GM12878 (cell line): ENCODE measurements at regions not wholly inside any gene's neighbourhood (a gene's known extent, or its start where the extent isn't known, plus 50 kb on each side); places are given as distances from the start of the nearest gene placed in this dataset.

Experiments used
- ATAC-seq: fragments of 200-7000 bp; cut with Tn5 transposase; 3 replicates; pipeline ENCODE4 v1.9.1; 2020; ENCODE audit warnings: mild to moderate bottlenecking, moderate library complexity
- BruUV-seq: library from RNA; stranded (reverse); fragments of 400-500 nt; replicated peaks from 2 replicates; lab custom pipeline; 2021; lab: Mats Ljungman, UMichigan
- CTCF ChIA-PET: fragments of 300-600 bp; sonication (Branson Sonifier 250); formaldehyde crosslinking; extraction: SDS; loops from one replicate; lab custom pipeline; 2021; ENCODE audit warnings: inconsistent platforms; lab: Yijun Ruan, JAX
- POLR2A ChIA-PET: fragments of 350-600 bp; formaldehyde crosslinking; extraction: SDS; loops from one replicate; lab custom pipeline; 2021; ENCODE audit warnings: inconsistent platforms; lab: Charles Lee
- RAD21 ChIA-PET: fragments of 300-600 bp; sonication (Branson Sonifier 250); formaldehyde crosslinking; loops from one replicate; lab custom pipeline; 2023; ENCODE audit warnings: antibody characterized with exemption; ENCODE audit not compliant: unreplicated experiment; lab: Charles Lee
- SMC1A ChIA-PET: fragments of 300-600 bp; sonication (Branson Sonifier 250); formaldehyde crosslinking; loops from one replicate; lab custom pipeline; 2023; ENCODE audit not compliant: unreplicated experiment, uncharacterized antibody; lab: Charles Lee
- DNase-seq: peaks from one replicate; pipeline ENCODE4 v3.0.0-alpha.2; 2011; ENCODE audit warnings: low read depth, low spot score
- FAIRE-seq: peaks from 3 replicates; lab custom pipeline; 2011; peaks lifted over from hg19 to GRCh38; lab: Jason Lieb, UNC
- H2AFZ ChIP-seq: 2 replicates; pipeline ENCODE4 v1.6.0; 2011; ENCODE audit warnings: low read depth, low read length, control low read depth; ENCODE audit not compliant: control insufficient read depth
- H3K27ac ChIP-seq: 2 replicates; pipeline ENCODE4 v1.5.1; 2011; ENCODE audit warnings: control low read depth; ENCODE audit not compliant: control insufficient read depth, insufficient read depth
- H3K27me3 ChIP-seq, 2 experiments: replicated peaks in 1 of 2; 2 replicates each; pipeline versions ENCODE4 v1.6.0 to v1.6.1; 2011; ENCODE audit warnings: low read length in 1 of 2; ENCODE audit not compliant: control insufficient read depth in 2 of 2, insufficient read depth in 2 of 2
- H3K36me3 ChIP-seq, 2 experiments: 2 replicates each; pipeline ENCODE4 v1.5.1; 2011; ENCODE audit warnings: low read length in 1 of 2; ENCODE audit not compliant: control insufficient read depth in 2 of 2, insufficient read depth in 2 of 2
- H3K4me1 ChIP-seq: 2 replicates; pipeline ENCODE4 v1.6.1; 2011; ENCODE audit warnings: mild to moderate bottlenecking, low read length, moderate library complexity, mixed read lengths; ENCODE audit not compliant: control insufficient read depth, insufficient read depth
- H3K4me2 ChIP-seq: 2 replicates; pipeline ENCODE4 v1.6.0; 2011; ENCODE audit warnings: control low read depth; ENCODE audit not compliant: control insufficient read depth, insufficient read depth
- H3K4me3 ChIP-seq: fragments of 200-600 bp; sonication (generic); 2 replicates; pipeline ENCODE4 v1.5.1; 2016
- H3K79me2 ChIP-seq: 2 replicates; pipeline ENCODE4 v1.6.0; 2011; ENCODE audit warnings: low read length; ENCODE audit not compliant: control insufficient read depth, insufficient read depth
- H3K9ac ChIP-seq: 2 replicates; pipeline ENCODE4 v1.8.0; 2011; ENCODE audit warnings: low read length, control low read depth, mixed read lengths; ENCODE audit not compliant: control insufficient read depth, insufficient read depth
- H3K9me3 ChIP-seq: replicated peaks from 3 replicates; pipeline ENCODE4 v1.5.1; 2011; ENCODE audit warnings: mild to moderate bottlenecking, low read length; ENCODE audit not compliant: control insufficient read depth, insufficient read depth
- H4K20me1 ChIP-seq: 2 replicates; pipeline ENCODE4 v1.6.0; 2011; ENCODE audit not compliant: control insufficient read depth, insufficient read depth
- BMI1 ChIP-seq: fragments of 450-650 bp; IDR thresholded peaks from 2 replicates; pipeline ENCODE4 v1.6.1; 2016; ENCODE audit warnings: mild to moderate bottlenecking, moderate library complexity, borderline replicate concordance
- CBX5 ChIP-seq: sonication (generic); IDR thresholded peaks from 2 replicates; pipeline ENCODE4 v1.6.1; 2016; ENCODE audit warnings: low read depth, moderate library complexity, mild to moderate bottlenecking, inconsistent platforms
- GATAD2B ChIP-seq: fragments of 450-650 bp; conservative IDR thresholded peaks from 2 replicates; pipeline ENCODE4 v1.6.1; 2017; ENCODE audit warnings: low read depth, mild to moderate bottlenecking, moderate library complexity
- HCFC1 ChIP-seq: fragments of 150-350 bp; IDR thresholded peaks from 2 replicates; pipeline ENCODE4 v1.6.1; 2014; ENCODE audit warnings: low read length
- HDGF ChIP-seq: fragments of 450-650 bp; IDR thresholded peaks from 2 replicates; pipeline ENCODE4 v1.6.1; 2016; ENCODE audit warnings: antibody characterized with exemption
- POLR2A ChIP-seq: IDR thresholded peaks from 2 replicates; pipeline ENCODE4 v1.6.1; 2011; ENCODE audit warnings: low read depth, mild to moderate bottlenecking, low read length
- RB1 ChIP-seq: fragments of 450-650 bp; formaldehyde crosslinking; IDR thresholded peaks from 2 replicates; pipeline ENCODE4 v1.6.1; 2017; ENCODE audit warnings: mild to moderate bottlenecking, borderline replicate concordance
- SMAD1 ChIP-seq: fragments of 450-650 bp; IDR thresholded peaks from 2 replicates; pipeline ENCODE4 v1.6.1; 2018; ENCODE audit warnings: mild to moderate bottlenecking, low read depth; ENCODE audit not compliant: partially characterized antibody
- SMARCA5 ChIP-seq: fragments of 450-650 bp; IDR thresholded peaks from 2 replicates; pipeline ENCODE4 v1.6.1; 2017; ENCODE audit warnings: mild to moderate bottlenecking
- TARDBP ChIP-seq: IDR thresholded peaks from 2 replicates; pipeline ENCODE4 v1.6.1; 2016; ENCODE audit warnings: borderline replicate concordance
- YBX1 ChIP-seq: fragments of 450-650 bp; IDR thresholded peaks from 2 replicates; pipeline ENCODE4 v1.6.1; 2016; ENCODE audit warnings: antibody characterized with exemption
- ZNF217 ChIP-seq: fragments of 450-650 bp; IDR thresholded peaks from 2 replicates; pipeline ENCODE4 v1.6.1; 2017; ENCODE audit warnings: antibody characterized with exemption, mild to moderate bottlenecking
- WGBS: methylation state at CpG from one replicate; pipeline ENCODE4 v1.1.6; 2016; ENCODE audit warnings: low lambda C conversion rate; ENCODE audit not compliant: insufficient replicate concordance, insufficient coverage; ENCODE audit errors: missing lambda C conversion rate; 5-methylcytosine and 5-hydroxymethylcytosine counted together
- in situ Hi-C: fragments of 300-500 bp; cut with MboI; formaldehyde crosslinking; loops from 9 replicates; pipeline ENCODE4 v1.14.3; 2018; ENCODE audit warnings: mixed read lengths
- intact Hi-C: fragments of 100-400 bp; cut with micrococcal nuclease; formaldehyde crosslinking; loops from one replicate; pipeline ENCODE4 v1.14.2; 2022; ENCODE audit not compliant: unreplicated experiment
- TF ChIP-seq, protein P1 (sequence below): IDR thresholded peaks from 2 replicates; pipeline ENCODE4 v1.6.1; 2012; ENCODE audit warnings: low read depth, low read length, improper control_type of control experiment
- TF ChIP-seq, protein P2 (sequence below): IDR thresholded peaks from 2 replicates; pipeline ENCODE4 v1.6.1; 2012; ENCODE audit warnings: improper control_type of control experiment, low read depth, low read length; ENCODE audit not compliant: insufficient replicate concordance
- TF ChIP-seq, protein P3 (sequence below): IDR thresholded peaks from 2 replicates; pipeline ENCODE4 v1.6.1; 2012; ENCODE audit warnings: low read depth, low read length, improper control_type of control experiment

DNA sequence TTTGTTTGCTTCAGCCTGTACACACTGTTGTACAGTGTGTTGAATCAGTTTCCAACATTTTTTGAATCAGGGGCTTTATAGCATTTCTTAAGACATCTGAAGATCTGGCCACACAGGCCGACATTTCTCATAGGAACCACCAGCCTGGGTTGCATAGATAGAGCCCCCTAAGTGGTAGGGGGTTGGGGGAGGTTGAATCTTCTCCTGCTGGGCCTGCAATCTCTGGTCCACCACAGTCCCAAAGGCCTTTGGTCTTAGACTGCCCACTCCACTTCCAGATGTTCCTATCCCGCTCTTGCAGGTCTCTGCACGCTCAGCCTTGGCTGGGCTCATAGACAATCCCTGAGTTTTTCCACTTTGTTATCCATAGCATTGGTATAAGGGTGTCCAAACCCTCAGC lies 75.4 kb upstream of the HABP2 start:
- no peak overlapping the region for H3K4me2 ChIP-seq
- H3K79me2 ChIP-seq = no peaks in the 10 kb centered on the region
- ChIA-PET SMC1A (no interaction called here), POLR2A (no interaction called here), CTCF (no interaction called here)
- no peak overlapping the region for H3K4me3 ChIP-seq
- H3K9me3 ChIP-seq = no peaks in the 10 kb centered on the region; the same call in 2 of the 3 replicates
- H3K27me3 ChIP-seq = no peaks in the 10 kb centered on the region
- H3K9ac ChIP-seq = no peak overlapping the region
- intact Hi-C loops (no loop called here), in situ Hi-C loops (no loop called here)
- no peak overlapping the region for H3K27ac ChIP-seq
- H4K20me1 ChIP-seq = no peaks in the 10 kb centered on the region
- H3K36me3 ChIP-seq = no peaks in the 10 kb centered on the region
- H3K4me1 ChIP-seq = no peaks in the 10 kb centered on the region
- FAIRE-seq (no peak), DNase-seq (no peak)
- WGBS = 25% methylated on average over 3 of the region's 3 CpGs
- no peak for TF ChIP-seq RB1
- TF ChIP-seq BMI1 = no peak
- no peak for TF ChIP-seq GATAD2B
- no peak for TF ChIP-seq YBX1
- TF ChIP-seq, protein P1, sequence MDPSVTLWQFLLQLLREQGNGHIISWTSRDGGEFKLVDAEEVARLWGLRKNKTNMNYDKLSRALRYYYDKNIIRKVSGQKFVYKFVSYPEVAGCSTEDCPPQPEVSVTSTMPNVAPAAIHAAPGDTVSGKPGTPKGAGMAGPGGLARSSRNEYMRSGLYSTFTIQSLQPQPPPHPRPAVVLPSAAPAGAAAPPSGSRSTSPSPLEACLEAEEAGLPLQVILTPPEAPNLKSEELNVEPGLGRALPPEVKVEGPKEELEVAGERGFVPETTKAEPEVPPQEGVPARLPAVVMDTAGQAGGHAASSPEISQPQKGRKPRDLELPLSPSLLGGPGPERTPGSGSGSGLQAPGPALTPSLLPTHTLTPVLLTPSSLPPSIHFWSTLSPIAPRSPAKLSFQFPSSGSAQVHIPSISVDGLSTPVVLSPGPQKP = no peak
- TF ChIP-seq, protein P2, sequence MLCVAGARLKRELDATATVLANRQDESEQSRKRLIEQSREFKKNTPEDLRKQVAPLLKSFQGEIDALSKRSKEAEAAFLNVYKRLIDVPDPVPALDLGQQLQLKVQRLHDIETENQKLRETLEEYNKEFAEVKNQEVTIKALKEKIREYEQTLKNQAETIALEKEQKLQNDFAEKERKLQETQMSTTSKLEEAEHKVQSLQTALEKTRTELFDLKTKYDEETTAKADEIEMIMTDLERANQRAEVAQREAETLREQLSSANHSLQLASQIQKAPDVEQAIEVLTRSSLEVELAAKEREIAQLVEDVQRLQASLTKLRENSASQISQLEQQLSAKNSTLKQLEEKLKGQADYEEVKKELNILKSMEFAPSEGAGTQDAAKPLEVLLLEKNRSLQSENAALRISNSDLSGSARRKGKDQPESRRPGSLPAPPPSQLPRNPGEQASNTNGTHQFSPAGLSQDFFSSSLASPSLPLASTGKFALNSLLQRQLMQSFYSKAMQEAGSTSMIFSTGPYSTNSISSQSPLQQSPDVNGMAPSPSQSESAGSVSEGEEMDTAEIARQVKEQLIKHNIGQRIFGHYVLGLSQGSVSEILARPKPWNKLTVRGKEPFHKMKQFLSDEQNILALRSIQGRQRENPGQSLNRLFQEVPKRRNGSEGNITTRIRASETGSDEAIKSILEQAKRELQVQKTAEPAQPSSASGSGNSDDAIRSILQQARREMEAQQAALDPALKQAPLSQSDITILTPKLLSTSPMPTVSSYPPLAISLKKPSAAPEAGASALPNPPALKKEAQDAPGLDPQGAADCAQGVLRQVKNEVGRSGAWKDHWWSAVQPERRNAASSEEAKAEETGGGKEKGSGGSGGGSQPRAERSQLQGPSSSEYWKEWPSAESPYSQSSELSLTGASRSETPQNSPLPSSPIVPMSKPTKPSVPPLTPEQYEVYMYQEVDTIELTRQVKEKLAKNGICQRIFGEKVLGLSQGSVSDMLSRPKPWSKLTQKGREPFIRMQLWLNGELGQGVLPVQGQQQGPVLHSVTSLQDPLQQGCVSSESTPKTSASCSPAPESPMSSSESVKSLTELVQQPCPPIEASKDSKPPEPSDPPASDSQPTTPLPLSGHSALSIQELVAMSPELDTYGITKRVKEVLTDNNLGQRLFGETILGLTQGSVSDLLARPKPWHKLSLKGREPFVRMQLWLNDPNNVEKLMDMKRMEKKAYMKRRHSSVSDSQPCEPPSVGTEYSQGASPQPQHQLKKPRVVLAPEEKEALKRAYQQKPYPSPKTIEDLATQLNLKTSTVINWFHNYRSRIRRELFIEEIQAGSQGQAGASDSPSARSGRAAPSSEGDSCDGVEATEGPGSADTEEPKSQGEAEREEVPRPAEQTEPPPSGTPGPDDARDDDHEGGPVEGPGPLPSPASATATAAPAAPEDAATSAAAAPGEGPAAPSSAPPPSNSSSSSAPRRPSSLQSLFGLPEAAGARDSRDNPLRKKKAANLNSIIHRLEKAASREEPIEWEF = no peak
- no peak for TF ChIP-seq SMAD1
- TF ChIP-seq POLR2A = no peak
- no peak for TF ChIP-seq TARDBP
- TF ChIP-seq, protein P3, sequence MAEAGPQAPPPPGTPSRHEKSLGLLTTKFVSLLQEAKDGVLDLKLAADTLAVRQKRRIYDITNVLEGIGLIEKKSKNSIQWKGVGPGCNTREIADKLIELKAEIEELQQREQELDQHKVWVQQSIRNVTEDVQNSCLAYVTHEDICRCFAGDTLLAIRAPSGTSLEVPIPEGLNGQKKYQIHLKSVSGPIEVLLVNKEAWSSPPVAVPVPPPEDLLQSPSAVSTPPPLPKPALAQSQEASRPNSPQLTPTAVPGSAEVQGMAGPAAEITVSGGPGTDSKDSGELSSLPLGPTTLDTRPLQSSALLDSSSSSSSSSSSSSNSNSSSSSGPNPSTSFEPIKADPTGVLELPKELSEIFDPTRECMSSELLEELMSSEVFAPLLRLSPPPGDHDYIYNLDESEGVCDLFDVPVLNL = no peak
- no peak for TF ChIP-seq SMARCA5
- no peak for TF ChIP-seq HCFC1
- no peak for TF ChIP-seq ZNF217
- no peak for TF ChIP-seq CBX5
- no peak for TF ChIP-seq HDGF
- TF ChIP-seq, all 136 proteins: peak for 0
- no peak overlapping the region for H2AFZ ChIP-seq
- RAD21 ChIA-PET = no interaction called here
- no TSS peak for BruUV-seq
- ATAC-seq = no peak
